HG03097 (cell line): ENCODE measurements at regions not wholly inside any gene's neighbourhood (a gene's known extent, or its start where the extent isn't known, plus 50 kb on each side); places are given as distances from the start of the nearest gene placed in this dataset.
"Not testable (repeated sequence)": the region's sequence is repeated elsewhere in the genome, so short reads cannot be mapped to it uniquely, and the experiment has no call there.

ENCODE experiments used
- ATAC-seq: cut with Tn5 transposase; IDR thresholded peaks from one replicate; pipeline ENCODE4 v1.9.1; 2021; ENCODE audit not compliant: unreplicated experiment, low FRiP score

DNA sequence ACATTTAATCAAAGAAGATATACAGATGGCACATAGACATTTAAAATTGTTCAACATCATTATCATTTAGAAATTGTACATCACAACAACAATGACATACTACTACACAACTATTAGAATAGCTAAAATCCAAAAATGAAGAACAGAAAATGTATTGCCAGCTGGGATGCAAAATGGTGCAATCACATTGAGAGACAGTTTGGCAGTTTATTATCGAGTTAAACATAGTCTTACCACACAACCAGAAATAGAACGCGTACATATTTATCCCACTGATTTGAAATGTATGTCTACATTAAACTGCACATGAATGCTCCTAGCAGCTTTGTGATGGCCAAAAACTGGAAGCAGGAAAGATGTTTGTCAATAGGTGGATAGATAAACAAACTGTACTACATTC is 791.5 kb upstream of the MGAT4C start:
- ATAC-seq = no peak

- ATAC-seq = no peak
Measured at GRCh38 chr12:87039536-87039935, 783.3 kb upstream of the MGAT4C start.

DNA sequence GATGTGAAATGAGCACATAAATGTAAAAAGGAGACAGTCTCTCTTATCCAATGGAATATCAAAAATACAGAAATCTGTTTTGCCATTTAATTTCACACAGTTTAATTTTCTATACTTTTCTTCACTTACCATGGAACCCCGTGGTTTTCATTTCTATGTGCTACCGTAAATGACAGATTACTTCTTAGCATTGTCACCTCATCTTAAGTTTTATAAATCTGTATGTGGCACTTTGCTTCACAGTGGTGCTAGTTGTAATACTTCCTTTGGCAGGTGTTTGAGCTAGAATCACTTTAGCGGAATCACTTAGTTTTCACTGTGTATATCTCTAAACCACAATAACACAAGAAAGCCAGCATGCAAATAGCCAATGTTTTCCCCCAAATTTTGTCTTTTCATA is 781.9 kb upstream of the MGAT4C start:
- no peak for ATAC-seq

- ATAC-seq = no peak
Measured at GRCh38 chr12:87025976-87026375, 769.8 kb upstream of the MGAT4C start.

- ATAC-seq = no peak
Measured at GRCh38 chr12:87021400-87021799, 765.2 kb upstream of the MGAT4C start.

- ATAC-seq = no peak
Measured at GRCh38 chr12:87020071-87020470, 763.9 kb upstream of the MGAT4C start.

- ATAC-seq = no peak
Measured at GRCh38 chr12:87015352-87015751, 759.2 kb upstream of the MGAT4C start.

DNA sequence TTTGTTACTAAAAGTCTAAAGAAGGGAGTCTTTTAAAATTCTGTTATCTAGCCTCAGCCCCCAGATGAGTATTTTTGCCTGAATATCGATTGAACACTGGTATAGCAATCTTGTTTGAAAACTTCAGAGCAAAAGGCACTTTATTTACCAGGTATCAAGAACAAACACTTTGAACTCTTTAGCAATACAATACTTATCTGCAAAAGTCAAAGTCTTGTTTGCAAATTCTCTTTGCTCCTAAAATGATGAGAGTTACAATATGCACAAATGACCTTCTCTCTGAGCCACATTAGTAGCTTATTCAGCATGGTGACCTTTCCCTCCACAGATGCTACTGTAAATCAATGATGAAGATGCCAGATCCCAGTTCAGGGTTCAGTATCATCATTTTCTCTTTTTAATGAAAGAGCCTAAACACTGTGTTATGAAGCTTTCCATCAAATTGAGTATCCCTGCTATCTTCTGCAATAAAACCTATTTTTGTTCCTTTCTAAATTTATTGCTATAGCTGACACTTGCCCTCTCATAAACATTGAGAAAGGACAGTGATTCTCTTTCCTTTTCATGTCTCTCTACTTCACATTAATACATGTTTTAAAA is 752.7 kb upstream of the MGAT4C start:
- ATAC-seq = no peak

DNA sequence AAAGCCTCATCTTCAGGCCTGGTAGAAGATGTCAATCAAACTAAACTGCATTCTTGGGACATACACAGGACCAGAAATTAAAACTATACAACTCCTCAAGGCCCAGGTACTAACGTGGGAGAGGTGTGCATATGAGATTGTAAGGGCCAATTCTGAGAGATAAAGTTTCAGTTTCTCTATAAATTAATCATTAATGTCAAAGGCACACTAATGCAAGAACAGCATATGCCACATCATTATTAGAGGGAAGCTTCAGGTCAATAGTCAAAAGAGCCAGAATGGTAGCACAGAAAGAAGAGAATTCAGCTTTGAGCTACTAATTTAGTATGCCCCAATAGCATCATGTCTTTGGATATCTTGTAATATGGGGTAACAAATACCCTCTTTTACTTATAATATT is 744.9 kb upstream of the MGAT4C start:
- ATAC-seq = no peak

GRCh38 chr12:86985298-86985697 is 729.1 kb upstream of the MGAT4C start:
- ATAC-seq = no peak

- ATAC-seq = not testable (repeated sequence)
Measured at GRCh38 chr12:86970595-86970994, 714.4 kb upstream of the MGAT4C start.

DNA sequence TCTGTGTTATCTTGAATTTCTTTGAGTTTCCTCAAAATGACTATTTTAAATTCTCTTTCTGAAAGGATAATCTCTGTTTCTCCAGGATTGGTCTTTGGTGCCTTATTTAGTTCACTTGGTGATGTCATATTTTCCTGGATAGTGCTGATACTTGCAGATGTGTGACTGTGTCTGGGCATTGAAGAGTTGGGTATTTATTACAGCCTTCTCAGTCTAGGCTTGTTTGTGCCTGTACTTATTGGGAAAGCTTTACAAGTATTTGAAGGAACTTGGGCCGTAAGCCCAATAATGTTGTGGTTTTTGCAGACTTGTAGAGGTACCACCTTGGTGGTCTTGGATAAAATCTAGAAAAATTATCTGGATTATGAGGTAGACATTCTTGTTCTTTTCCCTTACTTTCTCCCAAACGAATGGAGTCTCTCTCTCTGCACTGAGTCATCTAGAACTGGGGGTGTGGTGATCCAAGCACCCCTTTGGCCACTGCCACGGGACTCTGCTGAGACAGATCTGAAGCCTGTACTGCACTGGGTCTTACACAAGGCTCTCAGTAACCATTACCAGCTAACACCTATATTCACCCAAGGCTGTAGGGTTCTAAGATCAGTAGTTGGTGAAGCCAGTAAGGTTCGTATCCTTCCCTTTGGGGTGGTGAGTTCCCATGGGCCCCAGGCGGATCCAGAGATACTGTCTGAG is 703.7 kb upstream of the MGAT4C start:
- no peak for ATAC-seq

GRCh38 chr12:86950444-86950843 is 694.3 kb upstream of the MGAT4C start:
- no peak for ATAC-seq

DNA sequence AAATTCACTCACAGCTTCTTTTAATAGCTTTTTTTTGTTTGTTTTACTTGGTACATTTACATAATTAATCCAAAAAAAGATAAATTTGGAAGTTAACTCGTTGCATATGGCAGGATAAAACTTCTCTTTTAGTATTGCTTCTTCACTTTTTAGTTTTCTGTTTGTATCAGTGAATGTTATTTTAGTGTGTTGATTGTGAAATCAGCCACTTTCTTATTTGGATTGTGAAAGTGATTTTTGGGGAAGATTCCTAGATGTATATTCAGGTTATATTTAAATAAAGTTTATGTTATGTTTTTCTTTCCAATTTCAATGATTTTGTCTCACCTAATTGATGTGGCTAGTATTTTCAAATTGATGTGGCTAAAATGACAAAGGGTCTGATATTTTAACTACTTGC is 693.9 kb upstream of the MGAT4C start:
- no peak for ATAC-seq

GRCh38 chr12:86948851-86949250 is 692.7 kb upstream of the MGAT4C start:
- ATAC-seq = no peak

DNA sequence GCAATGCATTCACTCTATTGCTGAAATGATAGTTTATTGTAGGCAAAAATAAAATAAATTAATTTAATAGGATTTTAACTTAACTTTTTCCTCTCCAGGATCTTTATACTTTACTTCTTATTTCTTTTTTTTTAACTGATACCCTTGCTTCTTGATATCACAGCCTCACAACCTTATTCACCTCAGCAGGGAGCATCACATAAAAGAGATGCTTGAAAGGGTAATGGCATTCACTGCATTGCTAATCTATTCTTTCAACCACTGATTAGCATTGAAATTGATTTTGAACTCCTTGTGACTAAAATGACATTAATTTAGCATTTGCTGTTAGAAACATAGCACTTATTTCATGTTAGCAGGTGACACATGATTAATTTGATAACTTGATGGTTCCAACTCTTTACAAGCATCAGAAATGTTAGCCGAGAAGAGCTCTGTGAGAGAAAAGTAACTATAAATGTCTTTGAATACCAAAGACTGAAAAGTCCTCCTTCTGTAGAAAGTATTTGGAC is 689.5 kb upstream of the MGAT4C start:
- no peak for ATAC-seq

DNA sequence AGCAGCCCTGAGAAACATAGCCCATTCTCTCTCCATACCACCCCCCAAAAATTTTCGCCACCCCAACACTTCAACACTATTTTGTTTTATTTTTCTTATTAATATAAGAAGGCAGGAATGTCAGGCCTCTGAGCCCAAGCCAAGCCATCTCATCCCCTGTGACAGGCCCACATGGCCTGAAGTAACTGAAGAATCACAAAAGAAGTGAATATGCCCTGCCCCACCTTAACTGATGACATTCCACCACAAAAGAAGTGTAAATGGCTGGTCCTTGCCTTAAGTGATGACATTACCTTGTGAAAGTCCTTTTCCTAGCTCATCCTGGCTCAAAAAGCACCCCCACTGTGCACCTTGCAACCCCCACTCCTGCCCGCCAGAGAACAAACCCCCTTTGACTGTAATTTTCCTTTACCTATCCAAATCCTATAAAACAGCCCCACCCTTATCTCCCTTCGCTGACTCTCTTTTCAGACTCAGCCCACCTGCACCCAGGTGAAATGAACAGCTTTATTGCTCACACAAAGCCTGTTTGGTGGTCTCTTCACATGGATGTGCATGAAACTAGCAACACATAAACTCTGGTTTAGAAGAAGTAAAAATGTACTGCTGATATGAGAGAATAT is 688.1 kb upstream of the MGAT4C start:
- not testable (repeated sequence) for ATAC-seq

GRCh38 chr12:86931714-86932113 is 675.5 kb upstream of the MGAT4C start:
- no peak for ATAC-seq

DNA sequence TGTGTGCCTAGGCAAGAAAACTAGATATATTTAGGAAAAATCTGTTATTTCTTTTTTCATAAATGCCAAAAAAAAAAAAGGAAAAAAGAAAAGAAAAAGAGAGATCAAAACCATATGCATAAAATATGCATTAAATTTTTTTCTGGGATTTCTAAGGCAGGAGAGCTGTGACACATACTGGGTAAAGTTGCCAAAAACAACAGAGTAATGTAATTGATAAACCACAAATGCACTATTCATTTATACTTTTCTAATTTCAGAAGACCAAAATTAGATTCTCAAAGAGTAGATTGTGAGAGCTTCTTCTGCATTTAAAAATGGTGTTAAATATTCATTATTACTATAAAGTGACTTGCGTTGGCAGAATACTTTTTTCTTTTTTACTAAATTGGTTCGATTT is 673.8 kb upstream of the MGAT4C start:
- no peak for ATAC-seq

GRCh38 chr12:86917121-86917520 is 660.9 kb upstream of the MGAT4C start:
- no peak for ATAC-seq

- no peak for ATAC-seq
Measured at GRCh38 chr12:86914721-86915120, 658.5 kb upstream of the MGAT4C start.

DNA sequence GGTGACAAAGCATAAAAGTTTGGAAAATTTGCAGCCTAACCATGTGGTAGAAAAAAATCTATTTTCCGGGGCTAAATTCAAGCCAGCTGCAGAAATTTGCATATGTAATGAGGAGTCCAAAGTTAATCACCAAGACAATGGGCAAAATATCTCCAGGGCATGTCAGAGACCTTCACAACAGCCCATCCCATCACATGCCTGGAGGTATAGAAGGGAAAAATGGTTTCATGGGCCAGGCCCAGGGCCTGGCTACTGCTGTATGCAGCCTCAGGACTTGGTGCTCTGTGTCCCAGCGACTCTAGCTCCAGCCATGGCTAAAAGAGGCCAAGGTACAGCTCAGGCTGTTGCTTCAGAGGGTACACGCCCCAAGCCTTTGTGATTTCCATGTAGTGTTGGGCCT is 655.8 kb upstream of the MGAT4C start:
- no peak for ATAC-seq
